H1 (cell line): ENCODE measurements at regions not wholly inside any gene's neighbourhood (a gene's known extent, or its start where the extent isn't known, plus 50 kb on each side); places are given as distances from the start of the nearest gene placed in this dataset.

Experiments used
- CHD7 ChIP-seq: fragments of 300-600 bp; sonication (generic); IDR thresholded peaks from 2 replicates; pipeline ENCODE4 v1.7.1; 2012; ENCODE audit warnings: low read length, moderate library complexity, mild to moderate bottlenecking, inconsistent platforms; ENCODE audit not compliant: insufficient replicate concordance
- CREB1 ChIP-seq: IDR thresholded peaks from 2 replicates; pipeline ENCODE4 v1.6.1; 2012; ENCODE audit warnings: inconsistent platforms

DNA sequence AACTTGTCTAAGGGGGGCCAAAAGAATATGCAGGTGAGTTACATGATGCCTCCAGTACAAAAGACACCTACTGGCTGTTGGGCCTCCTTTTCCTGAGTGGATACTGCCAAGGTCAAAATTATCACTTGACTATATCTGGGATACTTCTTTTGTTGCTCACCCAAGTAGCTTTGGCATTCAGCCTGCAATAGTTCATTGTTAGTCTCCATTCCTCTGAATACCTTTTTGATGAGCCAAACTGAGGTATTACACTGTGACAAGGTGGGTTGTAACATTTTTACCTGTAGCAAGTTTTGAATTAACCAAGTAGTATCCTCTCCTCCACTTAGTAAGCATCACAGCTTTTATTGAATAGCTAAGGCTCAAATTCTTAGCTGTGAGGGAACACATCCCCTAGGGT, 408.0 kb downstream of the LRRIQ3 start (continued):
- TF ChIP-seq CHD7, result no peak
- no peak for TF ChIP-seq CREB1
- TF ChIP-seq, all 59 proteins: peak for 0
